H9 (cell line): ENCODE measurements at regions not wholly inside any gene's neighbourhood (a gene's known extent, or its start where the extent isn't known, plus 50 kb on each side); places are given as distances from the start of the nearest gene placed in this dataset.
"Not testable (repeated sequence)": the region's sequence is repeated elsewhere in the genome, so short reads cannot be mapped to it uniquely, and the experiment has no call there.

Source experiments
- DNase-seq: peaks from one replicate; pipeline ENCODE4 v3.0.0-alpha.2; 2017
- H2AFZ ChIP-seq: one replicate; pipeline ENCODE4 v1.6.1; 2013; ENCODE audit warnings: mild to moderate bottlenecking, low read length, control low read depth, moderate library complexity
- H2AK5ac ChIP-seq: 2 replicates; pipeline ENCODE4 v1.6.1; 2013; ENCODE audit warnings: low read length, control low read depth, mixed read lengths; ENCODE audit not compliant: insufficient read length
- H2BK120ac ChIP-seq: one replicate; pipeline ENCODE4 v1.6.1; 2013; ENCODE audit warnings: low read depth, mild to moderate bottlenecking, low read length, control low read depth, inconsistent platforms; ENCODE audit not compliant: poor library complexity, severe bottlenecking
- H2BK12ac ChIP-seq: 2 replicates; pipeline ENCODE4 v1.6.1; 2013; ENCODE audit warnings: low read length, control low read depth, mixed read lengths, low read depth; ENCODE audit not compliant: insufficient read length
- H2BK15ac ChIP-seq: 2 replicates; pipeline ENCODE4 v1.6.1; 2013; ENCODE audit warnings: low read depth, low read length, control low read depth
- H2BK20ac ChIP-seq: one replicate; pipeline ENCODE4 v1.6.1; 2013; ENCODE audit warnings: low read depth, mild to moderate bottlenecking, low read length, control low read depth, inconsistent platforms; ENCODE audit not compliant: poor library complexity, severe bottlenecking
- H2BK5ac ChIP-seq: 2 replicates; pipeline ENCODE4 v1.6.1; 2013; ENCODE audit warnings: low read length, control low read depth, mixed read lengths; ENCODE audit not compliant: insufficient read length
- H3K14ac ChIP-seq: 2 replicates; pipeline ENCODE4 v1.6.1; 2013; ENCODE audit warnings: low read length, control low read depth; ENCODE audit not compliant: insufficient read depth
- H3K18ac ChIP-seq: 2 replicates; pipeline ENCODE4 v1.6.1; 2013; ENCODE audit warnings: low read depth, mild to moderate bottlenecking, mixed read lengths, low read length, control low read depth; ENCODE audit not compliant: insufficient read length
- H3K23ac ChIP-seq: 2 replicates; pipeline ENCODE4 v1.6.1; 2013; ENCODE audit warnings: low read length, control low read depth, mixed read lengths, low read depth; ENCODE audit not compliant: insufficient read length
- H3K23me2 ChIP-seq: 2 replicates; pipeline ENCODE4 v1.6.1; 2013; ENCODE audit warnings: low read depth, mild to moderate bottlenecking, mixed read lengths, low read length, control low read depth; ENCODE audit not compliant: insufficient read length, poor library complexity, severe bottlenecking
- H3K27ac ChIP-seq: 2 replicates; pipeline ENCODE4 v1.5.1; 2013; ENCODE audit warnings: low read length, control low read depth, mixed read lengths, low read depth; ENCODE audit not compliant: insufficient read length
- H3K27me3 ChIP-seq: 2 replicates; pipeline ENCODE4 v1.6.1; 2013; ENCODE audit warnings: low read length, control low read depth, inconsistent platforms; ENCODE audit not compliant: insufficient read depth
- H3K4ac ChIP-seq: 2 replicates; pipeline ENCODE4 v1.6.1; 2013; ENCODE audit warnings: low read depth, mild to moderate bottlenecking, control low read depth, inconsistent platforms, low read length, moderate library complexity
- H3K4me1 ChIP-seq: 2 replicates; pipeline ENCODE4 v1.6.1; 2013; ENCODE audit warnings: low read length, control low read depth, inconsistent platforms; ENCODE audit not compliant: insufficient read depth
- H3K4me2 ChIP-seq: 2 replicates; pipeline ENCODE4 v1.6.1; 2013; ENCODE audit warnings: low read length, control low read depth, mixed read lengths; ENCODE audit not compliant: insufficient read length, insufficient read depth
- H3K56ac ChIP-seq: 2 replicates; pipeline ENCODE4 v1.6.1; 2013; ENCODE audit warnings: low read depth, mild to moderate bottlenecking, mixed read lengths, low read length, control low read depth; ENCODE audit not compliant: insufficient read length
- H3K79me1 ChIP-seq: 2 replicates; pipeline ENCODE4 v1.6.1; 2013; ENCODE audit warnings: low read depth, mild to moderate bottlenecking, moderate library complexity, low read length, control low read depth, inconsistent platforms; ENCODE audit not compliant: insufficient read depth, poor library complexity, severe bottlenecking
- H3K79me2 ChIP-seq: 2 replicates; pipeline ENCODE4 v1.6.1; 2013; ENCODE audit warnings: low read length, control low read depth, inconsistent platforms; ENCODE audit not compliant: insufficient read depth
- H3K9ac ChIP-seq: 2 replicates; pipeline ENCODE4 v1.6.1; 2013; ENCODE audit warnings: low read length, control low read depth, mixed read lengths; ENCODE audit not compliant: insufficient read length; ENCODE audit errors: extremely low read depth
- H3K9me3 ChIP-seq: one replicate; pipeline ENCODE4 v1.6.1; 2013; ENCODE audit warnings: low read depth, low read length, inconsistent platforms; ENCODE audit not compliant: control insufficient read depth
- H3T11ph ChIP-seq: one replicate; pipeline ENCODE4 v1.6.1; 2013; ENCODE audit warnings: mild to moderate bottlenecking, low read length, control low read depth, inconsistent platforms
- H4K20me1 ChIP-seq: one replicate; pipeline ENCODE4 v1.6.1; 2013; ENCODE audit not compliant: control insufficient read depth, insufficient read length, insufficient read depth
- H4K5ac ChIP-seq: 2 replicates; pipeline ENCODE4 v1.6.1; 2013; ENCODE audit warnings: low read depth, mild to moderate bottlenecking, mixed read lengths, low read length, control low read depth; ENCODE audit not compliant: insufficient read length
- H4K8ac ChIP-seq: replicated peaks from 2 replicates; pipeline ENCODE4 v1.6.1; 2013; ENCODE audit warnings: low read length, control low read depth, mixed read lengths, low read depth; ENCODE audit not compliant: insufficient read length
- H4K91ac ChIP-seq: 2 replicates; pipeline ENCODE4 v1.6.1; 2013; ENCODE audit warnings: low read depth, mild to moderate bottlenecking, moderate library complexity, mixed read lengths, low read length, control low read depth; ENCODE audit not compliant: insufficient read length
- H3K27ac Mint-ChIP-seq, 3 experiments: 2 replicates in 2 of 3; 3 replicates in 1 of 3; pipeline ENCODE4 v1.8.0; 2020 to 2021; ENCODE audit warnings: mixed read lengths in 3 of 3, mild to moderate bottlenecking in 1 of 3, moderate library complexity in 1 of 3
- H3K27me3 Mint-ChIP-seq: 2 replicates; pipeline ENCODE4 v1.8.0; 2021; ENCODE audit warnings: low read depth, mild to moderate bottlenecking, moderate library complexity, mixed read lengths
- H3K36me3 Mint-ChIP-seq, 3 experiments: 2 replicates in 2 of 3; 3 replicates in 1 of 3; pipeline ENCODE4 v1.8.0; 2020 to 2021; ENCODE audit warnings: low read depth in 3 of 3, mixed read lengths in 3 of 3; ENCODE audit not compliant: insufficient read depth in 1 of 3
- H3K4me1 Mint-ChIP-seq, 2 experiments: 2 replicates each; pipeline ENCODE4 v1.8.0; 2020; ENCODE audit warnings: mixed read lengths in 2 of 2
- H3K4me3 Mint-ChIP-seq, 2 experiments: 2 replicates in 1 of 2; 3 replicates in 1 of 2; pipeline ENCODE4 v1.8.0; 2020 to 2021; ENCODE audit warnings: mild to moderate bottlenecking in 2 of 2, mixed read lengths in 2 of 2, moderate library complexity in 1 of 2
- H3K9me3 Mint-ChIP-seq, 2 experiments: 2 replicates in 1 of 2; 3 replicates in 1 of 2; pipeline ENCODE4 v1.8.0; 2020; ENCODE audit warnings: mild to moderate bottlenecking in 2 of 2, mixed read lengths in 2 of 2, moderate library complexity in 1 of 2
- WGBS: extraction: QIAGEN DNeasy Blood & Tissue Kit; methylation state at CpG from one replicate; pipeline ENCODE4 v1.1.7; 2013; ENCODE audit warnings: missing lambda C conversion rate, low lambda C conversion rate, mixed read lengths; ENCODE audit not compliant: insufficient read length; ENCODE audit errors: extremely low coverage; 5-methylcytosine and 5-hydroxymethylcytosine counted together

DNA sequence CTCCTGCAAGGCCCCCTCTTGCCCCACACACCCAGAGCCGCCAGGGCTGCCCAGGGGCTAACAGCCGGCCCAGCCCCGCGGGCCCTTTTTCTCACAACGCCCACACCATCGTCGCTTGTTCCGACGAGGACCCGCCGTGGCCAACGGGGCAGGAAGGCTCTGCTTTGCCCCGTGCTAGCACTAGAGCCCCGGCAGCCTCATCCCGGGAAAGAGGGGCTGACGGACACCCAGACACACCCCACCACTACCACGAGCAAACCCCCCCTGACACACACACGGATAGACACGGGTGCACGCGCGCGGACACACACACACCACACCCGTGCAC is 443.2 kb upstream of the DEFB115 start:
- H2AK5ac ChIP-seq, H3K9me3 Mint-ChIP-seq, H3T11ph ChIP-seq, H3K14ac ChIP-seq, H4K8ac ChIP-seq, H3K27me3 ChIP-seq, H2BK120ac ChIP-seq, H3K56ac ChIP-seq, H3K4me2 ChIP-seq, H3K4me3 Mint-ChIP-seq, H3K27ac Mint-ChIP-seq, H2BK20ac ChIP-seq, H3K18ac ChIP-seq, H2BK5ac ChIP-seq, H3K4me1 ChIP-seq, H3K4me1 Mint-ChIP-seq, H4K5ac ChIP-seq, H2BK12ac ChIP-seq, H3K27me3 Mint-ChIP-seq, H3K27ac ChIP-seq, H3K9ac ChIP-seq, H3K79me1 ChIP-seq, H3K23ac ChIP-seq, H2BK15ac ChIP-seq, H3K4ac ChIP-seq, H3K23me2 ChIP-seq, H3K79me2 ChIP-seq, DNase-seq, H2AFZ ChIP-seq, H4K20me1 ChIP-seq, H4K91ac ChIP-seq: not testable (repeated sequence)
- WGBS = no CpG with 5 or more reads among the region's 24 CpGs
- H3K36me3 Mint-ChIP-seq = peaks cover 16 to 22% (median 19%) of the 10 kb centered on the region in 3 experiments
- H3K9me3 ChIP-seq = peaks cover 64% of the 10 kb centered on the region

DNA sequence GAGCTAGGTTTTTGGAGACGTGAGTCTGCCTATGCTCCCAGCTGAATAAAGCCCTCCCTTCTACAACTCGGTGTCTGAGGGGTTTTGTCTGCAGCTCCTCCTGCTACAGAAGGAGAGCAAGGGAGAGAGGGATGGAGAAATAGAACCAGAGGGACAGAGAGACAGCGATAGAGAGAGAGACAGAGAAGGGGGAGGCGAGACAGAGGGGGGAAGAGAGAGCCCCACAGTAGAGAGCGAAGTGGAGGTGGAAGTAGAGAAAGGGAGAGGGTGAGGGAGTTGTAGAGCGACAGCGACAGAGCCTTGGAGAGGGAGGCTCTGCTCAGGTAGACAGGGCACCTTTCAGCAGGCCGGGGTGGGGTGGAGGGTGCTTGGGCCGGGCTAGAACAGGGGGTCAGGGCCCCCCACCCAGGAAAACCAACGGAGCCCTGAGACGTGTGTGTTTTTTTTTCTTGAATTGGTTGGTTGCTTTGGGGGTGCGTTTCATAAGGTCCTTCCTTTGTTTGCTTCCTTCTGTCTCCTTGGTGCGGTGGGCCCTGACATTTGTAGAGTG is 442.4 kb upstream of the DEFB115 start:
- not testable (repeated sequence) for H3K4ac ChIP-seq, H3K23ac ChIP-seq, H2BK15ac ChIP-seq, H2AK5ac ChIP-seq, H3K23me2 ChIP-seq, H2AFZ ChIP-seq, H3K9ac ChIP-seq, H3K18ac ChIP-seq, H2BK20ac ChIP-seq, H4K20me1 ChIP-seq, H4K91ac ChIP-seq, H3K27ac ChIP-seq, H3K27me3 ChIP-seq, H3K79me2 ChIP-seq, DNase-seq, H3K4me1 Mint-ChIP-seq, H3K4me3 Mint-ChIP-seq, H3K27me3 Mint-ChIP-seq, H2BK12ac ChIP-seq, H4K8ac ChIP-seq, H3K56ac ChIP-seq, H3K4me1 ChIP-seq, H2BK5ac ChIP-seq, H3K79me1 ChIP-seq, H3K9me3 Mint-ChIP-seq, H3T11ph ChIP-seq, H3K4me2 ChIP-seq, H4K5ac ChIP-seq, H2BK120ac ChIP-seq, H3K14ac ChIP-seq, H3K27ac Mint-ChIP-seq
- peaks cover 64% of the 10 kb centered on the region for H3K9me3 ChIP-seq
- H3K36me3 Mint-ChIP-seq = peaks cover 16 to 22% (median 19%) of the 10 kb centered on the region in 3 experiments
- WGBS = no CpG with 5 or more reads among the region's 13 CpGs
